ENCODE measurements at regions not wholly inside any gene's neighbourhood (a gene's known extent, or its start where the extent isn't known, plus 50 kb on each side); places are given as distances from the start of the nearest gene placed in this dataset.

DNA sequence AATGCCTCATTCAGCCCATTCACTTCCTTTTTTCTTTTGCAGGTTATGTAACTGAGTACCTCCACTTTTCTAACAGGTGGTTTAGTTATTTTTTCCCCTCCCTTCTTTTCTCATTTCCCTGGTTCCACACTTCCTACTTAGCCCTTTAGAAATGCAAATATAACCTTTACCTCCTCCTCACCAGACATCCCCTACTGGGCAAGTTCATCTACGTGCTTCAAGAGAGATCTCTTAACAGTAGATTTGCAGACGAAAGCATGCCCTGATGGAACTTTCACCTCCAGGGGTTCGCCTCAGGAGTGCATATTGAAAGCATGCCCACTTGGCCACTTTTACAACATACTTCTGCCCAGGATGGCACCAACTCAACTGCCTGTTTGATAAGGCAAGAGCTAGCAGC lies 314.1 kb upstream of the LRRC3B start:
- TF ChIP-seq, protein P1, sequence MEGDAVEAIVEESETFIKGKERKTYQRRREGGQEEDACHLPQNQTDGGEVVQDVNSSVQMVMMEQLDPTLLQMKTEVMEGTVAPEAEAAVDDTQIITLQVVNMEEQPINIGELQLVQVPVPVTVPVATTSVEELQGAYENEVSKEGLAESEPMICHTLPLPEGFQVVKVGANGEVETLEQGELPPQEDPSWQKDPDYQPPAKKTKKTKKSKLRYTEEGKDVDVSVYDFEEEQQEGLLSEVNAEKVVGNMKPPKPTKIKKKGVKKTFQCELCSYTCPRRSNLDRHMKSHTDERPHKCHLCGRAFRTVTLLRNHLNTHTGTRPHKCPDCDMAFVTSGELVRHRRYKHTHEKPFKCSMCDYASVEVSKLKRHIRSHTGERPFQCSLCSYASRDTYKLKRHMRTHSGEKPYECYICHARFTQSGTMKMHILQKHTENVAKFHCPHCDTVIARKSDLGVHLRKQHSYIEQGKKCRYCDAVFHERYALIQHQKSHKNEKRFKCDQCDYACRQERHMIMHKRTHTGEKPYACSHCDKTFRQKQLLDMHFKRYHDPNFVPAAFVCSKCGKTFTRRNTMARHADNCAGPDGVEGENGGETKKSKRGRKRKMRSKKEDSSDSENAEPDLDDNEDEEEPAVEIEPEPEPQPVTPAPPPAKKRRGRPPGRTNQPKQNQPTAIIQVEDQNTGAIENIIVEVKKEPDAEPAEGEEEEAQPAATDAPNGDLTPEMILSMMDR (IDR thresholded peaks at IDR 0.05) = no peak
- TF ChIP-seq POLR2A (IDR thresholded peaks at IDR 0.05) = no peak

All from tibial nerve (tissue), 3 donors.